ENCODE measurements at regions not wholly inside any gene's neighbourhood (a gene's known extent, or its start where the extent isn't known, plus 50 kb on each side); places are given as distances from the start of the nearest gene placed in this dataset.
"Not testable (repeated sequence)": the region's sequence is repeated elsewhere in the genome, so short reads cannot be mapped to it uniquely, and the experiment has no call there.

DNA sequence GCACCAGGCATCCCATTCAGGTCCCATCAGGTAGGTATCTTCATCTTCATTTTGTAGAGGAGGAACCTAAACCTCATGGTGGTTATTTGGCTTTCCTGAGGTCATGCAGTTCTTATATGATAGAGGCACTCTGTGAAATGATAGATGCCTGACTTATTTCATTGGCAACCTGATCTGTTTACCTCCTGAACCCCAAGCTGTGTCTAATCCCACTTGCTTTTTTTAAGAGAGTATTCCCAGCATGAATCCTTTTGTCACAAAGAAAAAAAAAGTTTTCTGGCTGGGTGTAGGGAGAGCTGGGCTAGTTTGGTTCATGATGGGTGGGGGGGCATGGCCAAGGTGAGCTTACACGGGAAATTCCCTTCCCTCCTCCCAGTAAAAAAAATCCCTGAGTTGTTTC, 154.2 kb downstream of the TENT5C start:
- H3K4me2 ChIP-seq (ENCODE audit: low read length) = no peak overlapping the region
- no peak for TF ChIP-seq EZH2 (IDR thresholded peaks at IDR 0.05; ENCODE audit: borderline replicate concordance, low read length)
- TF ChIP-seq, protein P1, sequence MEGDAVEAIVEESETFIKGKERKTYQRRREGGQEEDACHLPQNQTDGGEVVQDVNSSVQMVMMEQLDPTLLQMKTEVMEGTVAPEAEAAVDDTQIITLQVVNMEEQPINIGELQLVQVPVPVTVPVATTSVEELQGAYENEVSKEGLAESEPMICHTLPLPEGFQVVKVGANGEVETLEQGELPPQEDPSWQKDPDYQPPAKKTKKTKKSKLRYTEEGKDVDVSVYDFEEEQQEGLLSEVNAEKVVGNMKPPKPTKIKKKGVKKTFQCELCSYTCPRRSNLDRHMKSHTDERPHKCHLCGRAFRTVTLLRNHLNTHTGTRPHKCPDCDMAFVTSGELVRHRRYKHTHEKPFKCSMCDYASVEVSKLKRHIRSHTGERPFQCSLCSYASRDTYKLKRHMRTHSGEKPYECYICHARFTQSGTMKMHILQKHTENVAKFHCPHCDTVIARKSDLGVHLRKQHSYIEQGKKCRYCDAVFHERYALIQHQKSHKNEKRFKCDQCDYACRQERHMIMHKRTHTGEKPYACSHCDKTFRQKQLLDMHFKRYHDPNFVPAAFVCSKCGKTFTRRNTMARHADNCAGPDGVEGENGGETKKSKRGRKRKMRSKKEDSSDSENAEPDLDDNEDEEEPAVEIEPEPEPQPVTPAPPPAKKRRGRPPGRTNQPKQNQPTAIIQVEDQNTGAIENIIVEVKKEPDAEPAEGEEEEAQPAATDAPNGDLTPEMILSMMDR (IDR thresholded peaks at IDR 0.05; ENCODE audit: low read length) = no peak

DNA sequence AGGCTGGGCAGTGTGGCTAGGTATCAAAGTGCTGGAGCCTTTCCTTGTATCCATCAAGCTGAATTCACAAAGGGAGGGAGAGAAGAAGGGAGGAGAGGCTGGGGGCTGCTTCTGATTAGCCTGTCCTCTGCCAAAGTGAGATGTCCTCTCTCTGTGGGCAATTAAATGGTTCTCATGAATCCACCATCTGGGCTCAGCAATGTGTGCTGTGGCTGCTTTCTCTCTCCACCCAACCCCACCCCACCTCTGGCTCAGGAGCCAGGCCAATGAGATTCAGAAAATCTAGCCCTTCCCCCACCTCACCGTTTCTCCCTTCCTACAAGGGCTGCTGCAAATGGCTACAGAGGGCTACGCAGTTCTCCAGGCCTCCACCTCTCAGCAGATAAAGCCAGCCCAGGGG, 154.6 kb downstream of the TENT5C start:
- Histone ChIP-seq H3K4me2 (ENCODE audit: low read length) (no peak overlapping the region), H3K9ac (ENCODE audit: low read length) (no peak overlapping the region), H3K4me3 (ENCODE audit: low read depth, low read length, poor library complexity, severe bottlenecking) (no peak overlapping the region), H3K9me2 (ENCODE audit: low read depth, low read length) (no peaks in the 10 kb centered on the region), H3K27me3 (ENCODE audit: insufficient read depth, low read length) (no peaks in the 10 kb centered on the region; the same call in 1 of the 2 replicates), H3K4me1 (ENCODE audit: insufficient read depth, low read length, severe bottlenecking) (peaks cover 6% of the 10 kb centered on the region), H3F3A (ENCODE audit: insufficient read depth, low read length) (no peaks in the 10 kb centered on the region), H4K20me1 (ENCODE audit: insufficient read depth, low read length) (no peaks in the 10 kb centered on the region), H3K9me3 (ENCODE audit: low read length) (no peaks in the 10 kb centered on the region), H3K36me3 (ENCODE audit: insufficient read depth, low read length) (no peaks in the 10 kb centered on the region), H3K27ac (ENCODE audit: low read depth, low read length, poor library complexity, severe bottlenecking) (no peak overlapping the region), H2AFZ (ENCODE audit: low read length) (no peak overlapping the region), H3K79me2 (ENCODE audit: insufficient read depth, low read length) (no peaks in the 10 kb centered on the region)
- TF ChIP-seq, protein P1 (IDR thresholded peaks at IDR 0.05; ENCODE audit: low read length) = no peak
- TF ChIP-seq EZH2 (IDR thresholded peaks at IDR 0.05; ENCODE audit: borderline replicate concordance, low read length) = no peak

More for the DNA sequence above, 154.2 kb downstream of the TENT5C start:
- Histone ChIP-seq H3K4me3 (ENCODE audit: low read depth, low read length, poor library complexity, severe bottlenecking) (no peak overlapping the region), H2AFZ (ENCODE audit: low read length) (no peak overlapping the region), H3K36me3 (ENCODE audit: insufficient read depth, low read length) (no peaks in the 10 kb centered on the region), H3K27ac (ENCODE audit: low read depth, low read length, poor library complexity, severe bottlenecking) (no peak overlapping the region), H3K79me2 (ENCODE audit: insufficient read depth, low read length) (no peaks in the 10 kb centered on the region), H3K4me1 (ENCODE audit: insufficient read depth, low read length, severe bottlenecking) (peaks cover 6% of the 10 kb centered on the region), H3K9me2 (ENCODE audit: low read depth, low read length) (no peaks in the 10 kb centered on the region), H3F3A (ENCODE audit: insufficient read depth, low read length) (no peaks in the 10 kb centered on the region), H3K27me3 (ENCODE audit: insufficient read depth, low read length) (no peaks in the 10 kb centered on the region; the same call in 1 of the 2 replicates), H3K9ac (ENCODE audit: low read length) (no peak overlapping the region), H4K20me1 (ENCODE audit: insufficient read depth, low read length) (no peaks in the 10 kb centered on the region), H3K9me3 (ENCODE audit: low read length) (no peaks in the 10 kb centered on the region)

DNA sequence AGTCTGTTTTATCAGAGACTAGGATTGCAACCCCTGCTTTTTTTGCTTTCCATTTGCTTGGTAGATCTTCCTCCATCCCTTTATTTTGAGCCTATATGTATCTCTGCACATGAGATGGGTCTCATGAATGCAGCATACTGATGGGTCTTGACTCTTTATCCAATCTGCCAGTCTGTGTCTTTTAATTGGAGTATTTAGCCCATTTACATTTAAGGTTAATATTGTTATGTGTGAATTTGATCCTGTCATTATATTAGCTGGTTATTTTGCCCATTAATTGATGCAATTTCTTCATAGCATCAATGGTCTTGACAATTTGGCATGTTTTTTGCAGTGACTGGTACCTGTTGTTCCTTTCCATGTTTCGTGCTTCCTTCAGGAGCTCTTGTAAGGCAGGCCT, 161.7 kb downstream of the GDAP2 start:
- H3F3A ChIP-seq (ENCODE audit: insufficient read depth, low read length); H3K9ac ChIP-seq (ENCODE audit: low read length); H3K36me3 ChIP-seq (ENCODE audit: insufficient read depth, low read length); H3K9me2 ChIP-seq (ENCODE audit: low read depth, low read length); H4K20me1 ChIP-seq (ENCODE audit: insufficient read depth, low read length); H3K27me3 ChIP-seq (ENCODE audit: insufficient read depth, low read length); H3K4me3 ChIP-seq (ENCODE audit: low read depth, low read length, poor library complexity, severe bottlenecking); H3K4me1 ChIP-seq (ENCODE audit: insufficient read depth, low read length, severe bottlenecking); H3K4me2 ChIP-seq (ENCODE audit: low read length); H3K79me2 ChIP-seq (ENCODE audit: insufficient read depth, low read length); H2AFZ ChIP-seq (ENCODE audit: low read length); H3K27ac ChIP-seq (ENCODE audit: low read depth, low read length, poor library complexity, severe bottlenecking): not testable (repeated sequence)
- peaks cover 12% of the 10 kb centered on the region for H3K9me3 ChIP-seq (ENCODE audit: low read length)

DNA sequence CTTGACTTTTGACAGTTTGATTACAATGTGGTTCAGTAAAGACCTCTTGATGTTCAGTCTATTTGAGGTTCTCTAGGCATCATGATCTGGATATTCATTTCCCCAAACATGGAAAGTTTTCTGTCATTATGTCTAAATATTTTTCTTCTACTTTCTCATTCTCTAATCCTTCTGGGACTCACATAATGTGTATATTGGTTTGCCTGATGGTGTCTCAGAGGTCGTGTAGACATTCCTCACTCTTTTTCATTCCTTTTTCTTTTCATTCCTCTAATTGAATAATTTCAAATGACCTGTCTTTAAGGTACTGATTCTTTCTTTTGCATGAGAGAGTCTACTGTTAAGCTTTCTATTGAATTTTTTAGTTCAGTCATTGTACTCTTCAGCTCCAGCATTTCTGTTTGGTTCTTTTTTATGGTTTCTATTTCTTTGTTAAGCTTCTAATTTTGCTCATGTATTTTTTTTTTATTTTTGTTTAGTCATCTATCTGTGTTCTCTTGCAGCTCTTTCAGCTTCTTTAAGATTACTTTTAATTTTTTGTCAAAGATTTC, 158.4 kb downstream of the GDAP2 start:
- H3K9me2 ChIP-seq (ENCODE audit: low read depth, low read length) = no peaks in the 10 kb centered on the region
- no peaks in the 10 kb centered on the region for H3K4me1 ChIP-seq (ENCODE audit: insufficient read depth, low read length, severe bottlenecking)
- H3K27ac ChIP-seq (ENCODE audit: low read depth, low read length, poor library complexity, severe bottlenecking) = no peak overlapping the region
- no peaks in the 10 kb centered on the region for H3K79me2 ChIP-seq (ENCODE audit: insufficient read depth, low read length)
- no peak overlapping the region for H2AFZ ChIP-seq (ENCODE audit: low read length)
- no peaks in the 10 kb centered on the region for H3K36me3 ChIP-seq (ENCODE audit: insufficient read depth, low read length)
- H3K9me3 ChIP-seq (ENCODE audit: low read length) = peaks cover 12% of the 10 kb centered on the region
- no peak for TF ChIP-seq EZH2 (IDR thresholded peaks at IDR 0.05; ENCODE audit: borderline replicate concordance, low read length)
- TF ChIP-seq, protein P1 (IDR thresholded peaks at IDR 0.05; ENCODE audit: low read length) = no peak
- H3K9ac ChIP-seq (ENCODE audit: low read length) = no peak overlapping the region
- H3K4me2 ChIP-seq (ENCODE audit: low read length) = no peak overlapping the region
- H3K27me3 ChIP-seq (ENCODE audit: insufficient read depth, low read length) = no peaks in the 10 kb centered on the region
- no peak overlapping the region for H3K4me3 ChIP-seq (ENCODE audit: low read depth, low read length, poor library complexity, severe bottlenecking)
- no peaks in the 10 kb centered on the region for H4K20me1 ChIP-seq (ENCODE audit: insufficient read depth, low read length)
- no peaks in the 10 kb centered on the region for H3F3A ChIP-seq (ENCODE audit: insufficient read depth, low read length)
